Activated CD4-positive, alpha-beta T cell treated with anti-CD3 and anti-CD28 coated beads, Interleukin-2, amount 10 ng/mL, durations not matched to agents 7 days and 5 days (primary cell): ENCODE measurements at regions not wholly inside any gene's neighbourhood (a gene's known extent, or its start where the extent isn't known, plus 50 kb on each side); places are given as distances from the start of the nearest gene placed in this dataset.

Experiments
- CTCF ChIA-PET: fragments of 350-600 bp; sonication (Branson Sonifier 250); formaldehyde crosslinking; loops from one replicate; lab custom pipeline; 2021; ENCODE audit warnings: antibody characterized with exemption; lab: Charles Lee
- POLR2A ChIA-PET: fragments of 350-600 bp; sonication (Branson Sonifier 250); formaldehyde crosslinking; loops from one replicate; lab custom pipeline; 2021; ENCODE audit warnings: antibody characterized with exemption; lab: Charles Lee
- DNase-seq: peaks from one replicate; pipeline ENCODE4 v3.0.0-alpha.2; 2020
- H3K27ac Mint-ChIP-seq: one replicate; pipeline ENCODE4 v1.8.0; 2021; ENCODE audit warnings: mild to moderate bottlenecking, moderate library complexity, mixed read lengths
- H3K27me3 Mint-ChIP-seq: one replicate; pipeline ENCODE4 v1.8.0; 2021; ENCODE audit warnings: mixed read lengths
- H3K36me3 Mint-ChIP-seq: one replicate; pipeline ENCODE4 v1.8.0; 2021; ENCODE audit warnings: low read depth, mixed read lengths
- H3K4me1 Mint-ChIP-seq: one replicate; pipeline ENCODE4 v1.8.0; 2021; ENCODE audit warnings: mixed read lengths
- H3K4me3 Mint-ChIP-seq: one replicate; pipeline ENCODE4 v1.8.0; 2021; ENCODE audit warnings: mild to moderate bottlenecking, moderate library complexity, mixed read lengths
- H3K9me3 Mint-ChIP-seq: one replicate; pipeline ENCODE4 v1.8.0; 2021; ENCODE audit warnings: mixed read lengths

GRCh38 chr15:46567968-46568367 is 933.1 kb downstream of the SQOR start:
- H3K9me3 Mint-ChIP-seq: peaks cover 18% of the 10 kb centered on the region
- H3K27me3 Mint-ChIP-seq: no peaks in the 10 kb centered on the region
- POLR2A ChIA-PET: no interaction called here
- H3K4me3 Mint-ChIP-seq: no peak overlapping the region
- no peak overlapping the region for H3K27ac Mint-ChIP-seq
- H3K36me3 Mint-ChIP-seq: no peaks in the 10 kb centered on the region
- DNase-seq: no peak
- CTCF ChIA-PET: no interaction called here
- no peaks in the 10 kb centered on the region for H3K4me1 Mint-ChIP-seq

DNA sequence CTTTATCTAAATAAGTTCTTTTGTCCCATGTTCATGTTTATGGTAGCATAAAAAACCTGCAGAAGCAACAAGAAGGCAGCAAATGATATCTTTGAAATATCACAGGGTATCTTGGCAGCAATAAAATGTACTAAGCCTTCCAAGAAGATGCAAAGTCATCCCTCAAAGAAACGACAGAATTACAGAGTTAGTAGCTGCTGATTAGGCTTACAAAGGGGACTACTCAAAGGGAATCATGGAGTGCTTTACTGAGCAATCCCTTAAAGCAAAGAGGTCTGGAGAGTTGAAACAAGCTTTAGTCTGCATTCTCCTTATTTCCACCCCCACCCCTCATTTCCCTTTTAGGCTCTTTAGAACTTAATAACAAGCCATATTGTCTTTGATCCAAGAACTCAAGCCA is 935.0 kb downstream of the SQOR start:
- H3K9me3 Mint-ChIP-seq: peaks cover 12% of the 10 kb centered on the region
- no peak overlapping the region for H3K4me3 Mint-ChIP-seq
- ChIA-PET CTCF (no interaction called here), POLR2A (no interaction called here)
- no peak for DNase-seq
- H3K27me3 Mint-ChIP-seq: no peaks in the 10 kb centered on the region
- no peaks in the 10 kb centered on the region for H3K36me3 Mint-ChIP-seq
- no peak overlapping the region for H3K27ac Mint-ChIP-seq
- no peaks in the 10 kb centered on the region for H3K4me1 Mint-ChIP-seq

- POLR2A ChIA-PET: no interaction called here
- H3K9me3 Mint-ChIP-seq: peaks cover 17% of the 10 kb centered on the region
- H3K4me1 Mint-ChIP-seq: no peaks in the 10 kb centered on the region
- H3K4me3 Mint-ChIP-seq: no peak overlapping the region
- no peak overlapping the region for H3K27ac Mint-ChIP-seq
- H3K36me3 Mint-ChIP-seq: no peaks in the 10 kb centered on the region
- H3K27me3 Mint-ChIP-seq: no peaks in the 10 kb centered on the region
- DNase-seq: no peak
- CTCF ChIA-PET: no interaction called here
Measured at GRCh38 chr15:46576646-46577395, 942.0 kb downstream of the SQOR start.

GRCh38 chr15:46577767-46578166 is 942.9 kb downstream of the SQOR start:
- DNase-seq: no peak
- POLR2A ChIA-PET: no interaction called here
- H3K9me3 Mint-ChIP-seq: peaks cover 10% of the 10 kb centered on the region
- CTCF ChIA-PET: no interaction called here
- no peaks in the 10 kb centered on the region for H3K27me3 Mint-ChIP-seq
- no peak overlapping the region for H3K4me3 Mint-ChIP-seq
- H3K4me1 Mint-ChIP-seq: no peaks in the 10 kb centered on the region
- no peaks in the 10 kb centered on the region for H3K36me3 Mint-ChIP-seq
- H3K27ac Mint-ChIP-seq: no peak overlapping the region

DNA sequence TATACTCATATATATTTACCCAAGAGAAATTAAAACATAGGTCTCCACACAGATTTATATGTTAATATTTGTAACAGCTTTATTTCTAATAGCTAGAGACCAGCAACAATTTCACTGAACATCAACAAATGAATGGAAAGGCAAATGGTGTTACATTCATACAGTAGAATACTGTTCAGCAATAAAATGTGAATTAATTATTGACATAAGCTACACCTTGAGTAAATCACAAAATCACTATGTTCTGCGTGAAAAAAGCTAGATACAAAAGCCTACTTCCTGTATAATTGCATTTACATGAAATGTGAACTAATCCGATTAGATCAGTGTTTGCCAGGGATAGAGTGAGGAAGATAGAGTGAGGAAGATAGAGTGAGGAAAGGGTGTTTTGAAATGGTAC is 945.7 kb downstream of the SQOR start:
- H3K9me3 Mint-ChIP-seq: peaks cover 10% of the 10 kb centered on the region
- ChIA-PET POLR2A (no interaction called here), CTCF (interaction anchor here (1.2 kb wide), 1 partner anchor 12 kb away, joined by 3 read pairs; no protein-coding TSS in a partner anchor)
- H3K36me3 Mint-ChIP-seq: no peaks in the 10 kb centered on the region
- no peaks in the 10 kb centered on the region for H3K27me3 Mint-ChIP-seq
- no peak for DNase-seq
- H3K27ac Mint-ChIP-seq: no peak overlapping the region
- H3K4me3 Mint-ChIP-seq: no peak overlapping the region
- H3K4me1 Mint-ChIP-seq: no peaks in the 10 kb centered on the region

GRCh38 chr15:46580924-46581323 is 946.1 kb downstream of the SQOR start:
- Mint-ChIP-seq H3K9me3 (peaks cover 10% of the 10 kb centered on the region), H3K27me3 (no peaks in the 10 kb centered on the region), H3K4me1 (no peaks in the 10 kb centered on the region), H3K27ac (no peak overlapping the region), H3K36me3 (no peaks in the 10 kb centered on the region), H3K4me3 (no peak overlapping the region)
- DNase-seq: no peak
- POLR2A ChIA-PET: no interaction called here
- CTCF ChIA-PET: interaction anchor here (1.2 kb wide), 1 partner anchor 12 kb away, joined by 3 read pairs; no protein-coding TSS in a partner anchor

- ChIA-PET CTCF (no interaction called here), POLR2A (no interaction called here)
- no peak for DNase-seq
- no peaks in the 10 kb centered on the region for H3K27me3 Mint-ChIP-seq
- H3K9me3 Mint-ChIP-seq: peaks cover 15% of the 10 kb centered on the region
- H3K36me3 Mint-ChIP-seq: no peaks in the 10 kb centered on the region
- H3K4me3 Mint-ChIP-seq: no peak overlapping the region
- H3K4me1 Mint-ChIP-seq: no peaks in the 10 kb centered on the region
- H3K27ac Mint-ChIP-seq: no peak overlapping the region
Measured at GRCh38 chr15:46589088-46589487, 954.3 kb downstream of the SQOR start.

DNA sequence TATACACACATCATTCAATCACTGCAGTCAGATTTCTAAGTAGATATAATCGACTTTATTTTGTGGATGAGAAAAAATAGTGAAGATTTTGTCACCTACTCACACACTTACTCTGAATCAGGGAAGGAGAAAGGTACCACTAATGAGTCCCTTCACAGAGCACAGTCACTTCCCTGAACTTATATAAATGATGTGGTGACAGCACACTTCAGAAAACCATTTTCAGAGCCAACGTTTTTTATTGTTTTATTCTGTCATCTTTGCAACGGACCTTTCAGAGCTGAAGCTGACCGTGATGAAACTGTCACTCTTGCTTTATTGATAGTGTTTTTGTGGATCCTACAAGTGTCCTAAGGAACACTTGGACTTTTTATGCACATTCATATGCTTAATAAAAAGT is 956.6 kb downstream of the SQOR start:
- CTCF ChIA-PET: no interaction called here
- Mint-ChIP-seq H3K9me3 (peaks cover 15% of the 10 kb centered on the region), H3K4me1 (no peaks in the 10 kb centered on the region), H3K27ac (no peak overlapping the region), H3K4me3 (no peak overlapping the region), H3K27me3 (no peaks in the 10 kb centered on the region), H3K36me3 (no peaks in the 10 kb centered on the region)
- no peak for DNase-seq
- POLR2A ChIA-PET: no interaction called here

DNA sequence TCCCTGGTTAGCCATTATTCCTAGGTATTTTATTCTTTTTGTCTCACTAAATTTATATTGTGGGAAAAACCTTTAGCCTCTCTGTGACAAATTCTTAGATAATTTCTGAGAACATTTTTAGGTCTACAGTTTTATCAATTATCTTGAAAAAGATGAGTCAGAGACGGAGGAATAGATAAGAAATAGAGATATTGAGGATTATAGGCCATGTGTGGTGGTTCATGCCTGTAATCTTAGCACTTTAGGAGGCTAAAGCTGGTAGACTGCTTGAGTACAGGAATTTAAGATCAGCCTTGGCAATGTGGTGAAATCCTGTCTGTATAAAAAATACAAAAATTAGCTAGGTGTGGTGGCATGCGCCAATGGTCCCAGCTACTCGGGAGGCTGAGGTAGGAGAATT is 960.2 kb downstream of the SQOR start:
- Mint-ChIP-seq H3K27me3 (no peaks in the 10 kb centered on the region), H3K4me3 (no peak overlapping the region), H3K27ac (no peak overlapping the region), H3K9me3 (peaks cover 16% of the 10 kb centered on the region), H3K4me1 (no peaks in the 10 kb centered on the region), H3K36me3 (no peaks in the 10 kb centered on the region)
- POLR2A ChIA-PET: no interaction called here
- no peak for DNase-seq
- CTCF ChIA-PET: no interaction called here

- CTCF ChIA-PET: no interaction called here
- H3K36me3 Mint-ChIP-seq: no peaks in the 10 kb centered on the region
- H3K9me3 Mint-ChIP-seq: peaks cover 10% of the 10 kb centered on the region
- POLR2A ChIA-PET: no interaction called here
- H3K27me3 Mint-ChIP-seq: no peaks in the 10 kb centered on the region
- no peaks in the 10 kb centered on the region for H3K4me1 Mint-ChIP-seq
- H3K4me3 Mint-ChIP-seq: no peak overlapping the region
- no peak overlapping the region for H3K27ac Mint-ChIP-seq
- DNase-seq: no peak
Measured at GRCh38 chr15:46607077-46607476, 972.2 kb downstream of the SQOR start.

DNA sequence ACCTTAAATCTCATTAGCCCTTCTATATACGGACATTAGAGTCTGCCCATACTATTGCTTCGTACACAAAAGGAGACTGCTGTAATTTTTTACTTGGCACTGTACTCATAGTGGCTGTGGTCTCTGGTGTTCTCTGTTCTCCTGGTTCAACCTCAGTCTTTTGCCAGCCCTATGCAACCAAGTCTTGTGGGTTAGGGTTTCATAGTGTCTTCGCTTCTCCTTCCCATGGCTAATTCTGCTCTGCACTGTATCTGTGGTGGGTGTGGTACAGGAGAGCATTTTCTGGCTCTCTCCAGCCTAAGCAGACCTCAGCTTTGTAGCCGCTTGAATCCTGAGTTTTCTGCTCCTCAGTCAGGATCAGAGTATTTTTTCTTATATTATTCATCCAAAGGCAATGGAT is 981.2 kb downstream of the SQOR start:
- POLR2A ChIA-PET: no interaction called here
- H3K36me3 Mint-ChIP-seq: no peaks in the 10 kb centered on the region
- H3K27me3 Mint-ChIP-seq: no peaks in the 10 kb centered on the region
- H3K27ac Mint-ChIP-seq: no peak overlapping the region
- H3K4me1 Mint-ChIP-seq: no peaks in the 10 kb centered on the region
- H3K4me3 Mint-ChIP-seq: no peak overlapping the region
- DNase-seq: no peak
- CTCF ChIA-PET: no interaction called here
- peaks cover 13% of the 10 kb centered on the region for H3K9me3 Mint-ChIP-seq

GRCh38 chr15:46617507-46617906 is 982.7 kb downstream of the SQOR start:
- DNase-seq: no peak

GRCh38 chr15:46618984-46619383 is 984.2 kb downstream of the SQOR start:
- Mint-ChIP-seq H3K27ac (no peak overlapping the region), H3K36me3 (no peaks in the 10 kb centered on the region), H3K4me1 (no peaks in the 10 kb centered on the region), H3K27me3 (no peaks in the 10 kb centered on the region), H3K9me3 (peaks cover 18% of the 10 kb centered on the region), H3K4me3 (no peak overlapping the region)
- no peak for DNase-seq
- POLR2A ChIA-PET: no interaction called here
- CTCF ChIA-PET: no interaction called here

More at GRCh38 chr15:46617507-46617906, 982.7 kb downstream of the SQOR start:
- Mint-ChIP-seq H3K4me3 (no peak overlapping the region), H3K4me1 (no peaks in the 10 kb centered on the region), H3K27ac (no peak overlapping the region), H3K36me3 (no peaks in the 10 kb centered on the region), H3K27me3 (no peaks in the 10 kb centered on the region), H3K9me3 (peaks cover 13% of the 10 kb centered on the region)
- ChIA-PET POLR2A (interaction anchor here (0.6 kb wide), 1 partner anchor 19 kb away, joined by 3 read pairs; no protein-coding TSS in a partner anchor), CTCF (no interaction called here)
